ENCODE measurements at regions not wholly inside any gene's neighbourhood (a gene's known extent, or its start where the extent isn't known, plus 50 kb on each side); places are given as distances from the start of the nearest gene placed in this dataset.

DNA sequence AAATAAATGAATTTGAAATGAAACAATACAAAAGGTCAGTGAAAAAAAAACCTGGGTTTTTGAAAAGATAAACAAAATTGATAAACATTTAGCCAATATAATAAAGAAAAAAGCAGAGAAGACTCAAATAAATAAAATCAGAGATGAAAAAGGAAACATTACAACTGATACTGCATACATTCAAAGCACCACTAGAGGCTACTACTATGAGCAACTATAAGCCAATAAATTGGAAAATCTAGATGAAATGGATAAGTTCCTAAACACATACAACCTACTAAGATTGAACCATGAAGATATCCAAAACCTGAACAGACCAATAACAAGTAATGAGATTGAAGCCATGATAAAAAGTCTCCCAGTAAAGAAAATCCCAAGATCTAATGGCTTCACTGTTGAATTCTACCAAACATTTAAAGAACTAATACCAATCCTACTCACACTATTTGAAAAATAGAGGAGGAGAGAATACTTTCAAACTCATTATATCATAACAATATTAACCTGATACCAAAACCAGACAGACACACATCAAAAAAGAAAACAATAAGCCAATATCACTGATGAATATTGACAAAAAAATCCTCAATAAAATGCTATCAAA is 80.8 kb upstream of the CERS6 start:
- peak in 1 of 2 donors; percentile 16 for DNase-seq (ENCODE audit: low read depth in 1 of 2, low spot score in 1 of 2)
- no peak overlapping the region for H3K4me3 ChIP-seq
- TF ChIP-seq, protein P1, sequence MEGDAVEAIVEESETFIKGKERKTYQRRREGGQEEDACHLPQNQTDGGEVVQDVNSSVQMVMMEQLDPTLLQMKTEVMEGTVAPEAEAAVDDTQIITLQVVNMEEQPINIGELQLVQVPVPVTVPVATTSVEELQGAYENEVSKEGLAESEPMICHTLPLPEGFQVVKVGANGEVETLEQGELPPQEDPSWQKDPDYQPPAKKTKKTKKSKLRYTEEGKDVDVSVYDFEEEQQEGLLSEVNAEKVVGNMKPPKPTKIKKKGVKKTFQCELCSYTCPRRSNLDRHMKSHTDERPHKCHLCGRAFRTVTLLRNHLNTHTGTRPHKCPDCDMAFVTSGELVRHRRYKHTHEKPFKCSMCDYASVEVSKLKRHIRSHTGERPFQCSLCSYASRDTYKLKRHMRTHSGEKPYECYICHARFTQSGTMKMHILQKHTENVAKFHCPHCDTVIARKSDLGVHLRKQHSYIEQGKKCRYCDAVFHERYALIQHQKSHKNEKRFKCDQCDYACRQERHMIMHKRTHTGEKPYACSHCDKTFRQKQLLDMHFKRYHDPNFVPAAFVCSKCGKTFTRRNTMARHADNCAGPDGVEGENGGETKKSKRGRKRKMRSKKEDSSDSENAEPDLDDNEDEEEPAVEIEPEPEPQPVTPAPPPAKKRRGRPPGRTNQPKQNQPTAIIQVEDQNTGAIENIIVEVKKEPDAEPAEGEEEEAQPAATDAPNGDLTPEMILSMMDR (IDR thresholded peaks at IDR 0.05; ENCODE audit: low read depth, low read length) = peak; percentile 57
- H3K4me1 ChIP-seq (ENCODE audit: low read depth) = no peaks in the 10 kb centered on the region
- no peaks in the 10 kb centered on the region for H3K36me3 ChIP-seq
- H3K9me3 ChIP-seq (ENCODE audit: low read depth) = no peaks in the 10 kb centered on the region
- no peak overlapping the region for H3K27ac ChIP-seq
- H3K27me3 ChIP-seq = no peaks in the 10 kb centered on the region

- TF ChIP-seq, protein P1 (IDR thresholded peaks at IDR 0.05; ENCODE audit: low read depth, low read length) = no peak
- Histone ChIP-seq H3K4me3 (no peak overlapping the region), H3K4me1 (ENCODE audit: low read depth) (no peaks in the 10 kb centered on the region), H3K36me3 (no peaks in the 10 kb centered on the region), H3K27ac (no peak overlapping the region), H3K9me3 (ENCODE audit: low read depth) (no peaks in the 10 kb centered on the region), H3K27me3 (no peaks in the 10 kb centered on the region)
- DNase-seq (ENCODE audit: low read depth in 1 of 2, low spot score in 1 of 2) = no peak
Observed at GRCh38 chr2:168378960-168379669, 77.0 kb upstream of the CERS6 start.

GRCh38 chr2:168380500-168380899 is 75.6 kb upstream of the CERS6 start:
- Histone ChIP-seq H3K4me1 (ENCODE audit: low read depth) (no peaks in the 10 kb centered on the region), H3K4me3 (no peak overlapping the region), H3K36me3 (no peaks in the 10 kb centered on the region), H3K9me3 (ENCODE audit: low read depth) (no peaks in the 10 kb centered on the region), H3K27ac (no peak overlapping the region), H3K27me3 (no peaks in the 10 kb centered on the region)
- DNase-seq (ENCODE audit: low read depth in 1 of 2, low spot score in 1 of 2) = no peak
- TF ChIP-seq, protein P1 (IDR thresholded peaks at IDR 0.05; ENCODE audit: low read depth, low read length) = no peak

GRCh38 chr2:168392024-168392423 is 64.0 kb upstream of the CERS6 start:
- no peaks in the 10 kb centered on the region for H3K27me3 ChIP-seq
- DNase-seq (ENCODE audit: low read depth in 1 of 2, low spot score in 1 of 2) = no peak
- TF ChIP-seq, protein P1 (IDR thresholded peaks at IDR 0.05; ENCODE audit: low read depth, low read length) = no peak

GRCh38 chr2:168392797-168393196 is 63.3 kb upstream of the CERS6 start:
- Histone ChIP-seq H3K4me3 (no peak overlapping the region), H3K9me3 (ENCODE audit: low read depth) (no peaks in the 10 kb centered on the region), H3K27me3 (no peaks in the 10 kb centered on the region), H3K27ac (no peak overlapping the region), H3K4me1 (ENCODE audit: low read depth) (no peaks in the 10 kb centered on the region), H3K36me3 (no peaks in the 10 kb centered on the region)
- TF ChIP-seq, protein P1 (IDR thresholded peaks at IDR 0.05; ENCODE audit: low read depth, low read length) = no peak
- no peak for DNase-seq (ENCODE audit: low read depth in 1 of 2, low spot score in 1 of 2)

More at GRCh38 chr2:168392024-168392423, 64.0 kb upstream of the CERS6 start:
- Histone ChIP-seq H3K27ac (no peak overlapping the region), H3K4me3 (no peak overlapping the region), H3K4me1 (ENCODE audit: low read depth) (no peaks in the 10 kb centered on the region), H3K36me3 (no peaks in the 10 kb centered on the region), H3K9me3 (ENCODE audit: low read depth) (no peaks in the 10 kb centered on the region)
